ENCODE measurements at regions not wholly inside any gene's neighbourhood (a gene's known extent, or its start where the extent isn't known, plus 50 kb on each side); places are given as distances from the start of the nearest gene placed in this dataset.

DNA sequence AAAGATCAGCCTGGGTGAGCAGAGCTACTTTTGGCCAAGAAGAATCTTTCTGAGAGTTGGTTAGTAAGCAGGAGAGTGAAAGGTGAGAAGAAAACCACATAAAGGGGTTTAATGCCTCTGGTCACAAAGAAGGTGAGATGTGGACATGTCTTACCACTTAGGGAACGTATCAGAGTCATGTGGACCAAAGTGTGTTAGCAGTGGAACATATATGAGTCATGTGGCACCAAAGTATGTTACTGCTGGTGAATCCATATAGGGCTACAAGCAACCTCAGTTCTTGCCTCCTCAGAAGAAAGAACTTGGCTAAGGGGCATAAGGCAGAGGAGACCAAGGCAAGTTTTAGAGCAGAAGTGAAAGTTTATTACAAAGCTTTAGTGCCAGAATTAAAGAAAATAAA is 411.6 kb upstream of the NEGR1 start:
- Histone ChIP-seq H3K4me3 (no peak overlapping the region), H3K4me1 (no peaks in the 10 kb centered on the region), H3K9me3 (peaks cover 0 to 44% (median 9%) of the 10 kb centered on the region in 11 donors), H3K27me3 (no peaks in the 10 kb centered on the region), H3K27ac (no peak overlapping the region), H3K36me3 (no peaks in the 10 kb centered on the region)
- no peak for ATAC-seq
- TF ChIP-seq, protein P1, sequence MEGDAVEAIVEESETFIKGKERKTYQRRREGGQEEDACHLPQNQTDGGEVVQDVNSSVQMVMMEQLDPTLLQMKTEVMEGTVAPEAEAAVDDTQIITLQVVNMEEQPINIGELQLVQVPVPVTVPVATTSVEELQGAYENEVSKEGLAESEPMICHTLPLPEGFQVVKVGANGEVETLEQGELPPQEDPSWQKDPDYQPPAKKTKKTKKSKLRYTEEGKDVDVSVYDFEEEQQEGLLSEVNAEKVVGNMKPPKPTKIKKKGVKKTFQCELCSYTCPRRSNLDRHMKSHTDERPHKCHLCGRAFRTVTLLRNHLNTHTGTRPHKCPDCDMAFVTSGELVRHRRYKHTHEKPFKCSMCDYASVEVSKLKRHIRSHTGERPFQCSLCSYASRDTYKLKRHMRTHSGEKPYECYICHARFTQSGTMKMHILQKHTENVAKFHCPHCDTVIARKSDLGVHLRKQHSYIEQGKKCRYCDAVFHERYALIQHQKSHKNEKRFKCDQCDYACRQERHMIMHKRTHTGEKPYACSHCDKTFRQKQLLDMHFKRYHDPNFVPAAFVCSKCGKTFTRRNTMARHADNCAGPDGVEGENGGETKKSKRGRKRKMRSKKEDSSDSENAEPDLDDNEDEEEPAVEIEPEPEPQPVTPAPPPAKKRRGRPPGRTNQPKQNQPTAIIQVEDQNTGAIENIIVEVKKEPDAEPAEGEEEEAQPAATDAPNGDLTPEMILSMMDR (IDR thresholded peaks at IDR 0.05) = no peak
- intact Hi-C loops (cut with DNase I) = no loop called here
- DNase-seq = no peak
- 31 to 34% methylated on average over 1 of the region's 1 CpG for WGBS, 2 donors

DNA sequence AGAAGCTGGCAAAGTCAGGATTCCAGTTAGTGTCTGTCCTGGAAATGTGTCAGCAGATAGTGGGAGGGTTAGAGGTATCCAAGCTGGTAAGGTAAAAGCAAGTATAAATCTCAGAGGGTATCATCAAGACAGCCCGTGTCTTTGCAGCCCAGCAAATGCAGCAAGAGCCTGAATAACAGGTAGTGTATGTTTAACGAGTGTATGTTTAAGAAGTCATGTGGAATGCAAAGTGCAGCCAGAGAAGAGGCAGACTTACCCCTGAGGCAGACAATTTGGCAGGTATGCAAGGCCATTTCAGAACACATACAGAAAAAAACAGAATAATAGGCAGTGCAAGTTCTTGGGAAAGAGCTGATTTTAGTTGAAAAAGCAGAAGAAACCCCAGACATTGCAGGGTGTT is 411.0 kb upstream of the NEGR1 start:
- Histone ChIP-seq H3K27me3 (no peaks in the 10 kb centered on the region), H3K4me3 (no peak overlapping the region), H3K9me3 (peaks cover 0 to 44% (median 9%) of the 10 kb centered on the region in 11 donors), H3K27ac (no peak overlapping the region), H3K36me3 (no peaks in the 10 kb centered on the region), H3K4me1 (no peaks in the 10 kb centered on the region)
- ATAC-seq (no peak), DNase-seq (no peak)
- 77 to 83% methylated on average over 2 of the region's 2 CpGs for WGBS, 2 donors
- TF ChIP-seq, protein P1 (IDR thresholded peaks at IDR 0.05) = no peak
- intact Hi-C loops (cut with DNase I) = no loop called here

DNA sequence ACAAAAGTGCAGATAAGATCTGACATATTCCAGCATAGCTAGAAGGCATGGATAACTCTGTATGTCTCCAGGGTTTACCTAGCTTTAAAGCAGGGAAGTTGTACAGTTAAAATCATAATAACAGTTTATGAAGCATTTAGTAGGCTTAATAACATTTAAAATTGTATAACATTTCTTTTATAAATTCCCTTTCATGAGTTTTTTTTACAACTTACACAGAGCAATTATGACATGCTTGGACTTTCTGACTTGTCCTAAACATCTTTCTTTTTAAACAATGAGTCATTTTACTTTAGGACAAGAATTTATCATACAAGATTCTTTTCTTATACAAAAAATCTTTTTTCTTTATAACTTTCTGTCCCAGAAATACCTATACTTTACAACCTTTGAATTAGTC is 408.5 kb upstream of the NEGR1 start:
- Histone ChIP-seq H3K9me3 (peaks cover 0 to 46% (median 9%) of the 10 kb centered on the region in 11 donors), H3K4me1 (no peaks in the 10 kb centered on the region), H3K27ac (no peak overlapping the region), H3K4me3 (no peak overlapping the region), H3K36me3 (no peaks in the 10 kb centered on the region), H3K27me3 (no peaks in the 10 kb centered on the region)
- intact Hi-C loops (cut with DNase I) = no loop called here
- DNase-seq (no peak), ATAC-seq (no peak)
- TF ChIP-seq, protein P1 (IDR thresholded peaks at IDR 0.05) = no peak

DNA sequence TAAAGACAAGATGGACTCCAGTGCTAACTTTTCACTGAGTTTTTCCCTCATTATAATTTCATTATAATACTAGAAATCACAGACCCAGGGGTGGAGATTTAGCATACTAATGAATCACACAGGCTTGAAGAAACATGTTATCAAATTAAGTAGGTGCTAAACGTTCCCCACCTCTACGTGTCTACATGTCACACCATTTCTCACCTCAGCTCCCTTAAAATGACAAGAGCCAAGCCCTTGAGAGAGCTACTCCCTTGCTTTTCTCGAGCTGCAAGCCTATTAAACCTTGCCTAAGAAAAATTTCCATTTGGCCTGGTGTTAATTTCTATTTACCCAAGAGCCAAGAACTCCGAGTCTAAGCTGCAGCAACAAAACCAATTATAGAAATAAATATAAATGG is 396.3 kb upstream of the NEGR1 start:
- intact Hi-C loops (cut with DNase I) = no loop called here
- DNase-seq (no peak), ATAC-seq (no peak)
- no peak overlapping the region for H3K4me3 ChIP-seq
- H3K36me3 ChIP-seq = no peaks in the 10 kb centered on the region
- H3K9me3 ChIP-seq = no peaks in the 10 kb centered on the region
- TF ChIP-seq, protein P1 (IDR thresholded peaks at IDR 0.05) = no peak
- no peaks in the 10 kb centered on the region for H3K27me3 ChIP-seq
- H3K4me1 ChIP-seq = no peaks in the 10 kb centered on the region
- WGBS, 2 donors = 31 to 35% methylated on average over 4 of the region's 4 CpGs
- no peak overlapping the region for H3K27ac ChIP-seq

DNA sequence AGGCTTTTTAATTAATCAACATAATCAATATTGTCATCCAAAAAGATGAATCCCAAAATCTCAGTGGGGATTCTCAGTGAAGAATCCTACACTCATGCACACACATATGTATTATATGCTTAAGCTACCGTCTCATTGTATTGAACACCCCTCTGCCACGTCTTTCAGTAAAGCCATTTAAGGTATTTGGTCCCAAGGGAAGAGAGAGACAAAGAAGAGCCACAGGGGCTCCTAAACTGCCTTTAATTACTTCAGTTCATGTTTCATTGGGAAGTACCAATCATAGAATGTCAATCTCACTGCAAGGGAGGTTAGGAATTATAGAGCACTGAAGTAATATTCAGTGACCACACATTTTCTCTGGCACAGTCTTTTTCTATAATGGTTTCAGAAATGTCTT is 388.6 kb upstream of the NEGR1 start:
- 70 to 78% methylated on average over 2 of the region's 2 CpGs for WGBS, 2 donors
- DNase-seq (no peak), ATAC-seq (no peak)
- TF ChIP-seq, protein P1 (IDR thresholded peaks at IDR 0.05) = no peak
- no peaks in the 10 kb centered on the region for H3K36me3 ChIP-seq
- no peak overlapping the region for H3K4me3 ChIP-seq
- no peaks in the 10 kb centered on the region for H3K4me1 ChIP-seq
- intact Hi-C loops (cut with DNase I) = no loop called here
- H3K27me3 ChIP-seq = no peaks in the 10 kb centered on the region
- H3K27ac ChIP-seq = no peak overlapping the region
- H3K9me3 ChIP-seq = peaks cover 0 to 3% (median 0%) of the 10 kb centered on the region in 11 donors
